CD14-positive monocyte (primary cell): ENCODE measurements at regions not wholly inside any gene's neighbourhood (a gene's known extent, or its start where the extent isn't known, plus 50 kb on each side); places are given as distances from the start of the nearest gene placed in this dataset.

ENCODE experiments used
- DNase-seq, 3 donors: peaks; one replicate each; pipeline ENCODE4 v3.0.0-alpha.2; 2011 to 2022
- H2AFZ ChIP-seq: 2 replicates; pipeline ENCODE4 v1.6.0; 2012; ENCODE audit warnings: mild to moderate bottlenecking, low read depth, low read length, inconsistent platforms; ENCODE audit not compliant: insufficient read depth, poor library complexity, severe bottlenecking
- H3K27ac ChIP-seq, 2 donors: 1 replicate in 1 of 2; 2 replicates in 1 of 2; pipeline ENCODE4 v1.5.1; 2012 to 2013; ENCODE audit warnings: low read length in 2 of 2, control low read depth in 1 of 2, inconsistent platforms in 1 of 2, low read depth in 1 of 2, mild to moderate bottlenecking in 1 of 2
- H3K27me3 ChIP-seq, 2 donors: one replicate each; pipeline versions ENCODE4 v1.6.0 to v1.6.1; 2011 to 2013; ENCODE audit warnings: low read length in 2 of 2; ENCODE audit not compliant: control insufficient read depth in 2 of 2, insufficient read depth in 2 of 2
- H3K36me3 ChIP-seq, 2 donors: replicated peaks in 1 of 2; 1 replicate in 1 of 2; 2 replicates in 1 of 2; pipeline versions ENCODE4 v1.5.1 to v1.6.1; 2012 to 2013; ENCODE audit warnings: low read length in 2 of 2, control low read depth in 1 of 2, inconsistent platforms in 1 of 2, mild to moderate bottlenecking in 1 of 2; ENCODE audit not compliant: insufficient read depth in 2 of 2, control insufficient read depth in 1 of 2
- H3K4me1 ChIP-seq, 2 donors: 1 replicate in 1 of 2; 2 replicates in 1 of 2; pipeline versions ENCODE4 v1.5.1 to v1.6.1; 2012 to 2013; ENCODE audit warnings: low read length in 2 of 2, control low read depth in 1 of 2, inconsistent platforms in 1 of 2, mild to moderate bottlenecking in 1 of 2, moderate library complexity in 1 of 2; ENCODE audit not compliant: insufficient read depth in 2 of 2, control insufficient read depth in 1 of 2
- H3K4me2 ChIP-seq: replicated peaks from 2 replicates; pipeline ENCODE3; 2012; ENCODE audit warnings: low read length, moderate library complexity, mild to moderate bottlenecking; ENCODE audit not compliant: poor library complexity, severe bottlenecking; ENCODE audit errors: extremely low read depth
- H3K4me3 ChIP-seq, 3 experiments: fragments of 200-600 bp in 1 of 3; sonication (generic) in 1 of 3; replicated peaks in 1 of 3; 1 replicate in 2 of 3; 2 replicates in 1 of 3; pipeline ENCODE4 v1.5.1; 2011 to 2013; ENCODE audit warnings: low read length in 3 of 3, mild to moderate bottlenecking in 3 of 3, control low read depth in 2 of 3, low read depth in 2 of 3, inconsistent platforms in 1 of 3, moderate library complexity in 1 of 3
- H3K79me2 ChIP-seq: 2 replicates; pipeline ENCODE4 v1.6.0; 2012; ENCODE audit warnings: mild to moderate bottlenecking, control low read depth, inconsistent platforms, low read length, moderate library complexity; ENCODE audit not compliant: insufficient read depth
- H3K9ac ChIP-seq: 2 replicates; pipeline ENCODE4 v1.6.0; 2017; ENCODE audit warnings: low read length, mild to moderate bottlenecking; ENCODE audit not compliant: insufficient read depth, poor library complexity, severe bottlenecking
- H3K9me3 ChIP-seq, 2 donors: replicated peaks in 1 of 2; 1 replicate in 1 of 2; 2 replicates in 1 of 2; pipeline versions ENCODE4 v1.5.1 to v1.6.1; 2012 to 2013; ENCODE audit warnings: low read length in 2 of 2, control low read depth in 1 of 2; ENCODE audit not compliant: control insufficient read depth in 1 of 2, insufficient read depth in 1 of 2
- H4K20me1 ChIP-seq: 2 replicates; pipeline ENCODE4 v1.6.0; 2012; ENCODE audit warnings: mild to moderate bottlenecking, low read length, control low read depth, moderate library complexity; ENCODE audit not compliant: insufficient read depth
- H3K27ac Mint-ChIP-seq, 7 donors: one replicate each; pipeline ENCODE4 v1.8.0; 2020; ENCODE audit warnings: mild to moderate bottlenecking in 7 of 7, mixed read lengths in 7 of 7, moderate library complexity in 6 of 7, inconsistent platforms in 2 of 7
- H3K27me3 Mint-ChIP-seq, 3 donors: one replicate each; pipeline ENCODE4 v1.8.0; 2021 to 2022; ENCODE audit warnings: low read depth in 3 of 3, mild to moderate bottlenecking in 3 of 3, mixed read lengths in 3 of 3, moderate library complexity in 3 of 3, inconsistent platforms in 1 of 3
- H3K36me3 Mint-ChIP-seq, 2 donors: one replicate each; pipeline ENCODE4 v1.8.0; 2020; ENCODE audit warnings: mixed read lengths in 2 of 2, inconsistent platforms in 1 of 2, mild to moderate bottlenecking in 1 of 2
- H3K4me1 Mint-ChIP-seq: one replicate; pipeline ENCODE4 v1.8.0; 2020; ENCODE audit warnings: mild to moderate bottlenecking, mixed read lengths
- H3K4me3 Mint-ChIP-seq, 2 donors: one replicate each; pipeline ENCODE4 v1.8.0; 2020; ENCODE audit warnings: mild to moderate bottlenecking in 2 of 2, mixed read lengths in 2 of 2, moderate library complexity in 1 of 2
- H3K9me3 Mint-ChIP-seq, 7 donors: one replicate each; pipeline ENCODE4 v1.8.0; 2020 to 2022; ENCODE audit warnings: mixed read lengths in 7 of 7, mild to moderate bottlenecking in 6 of 7, moderate library complexity in 6 of 7, inconsistent platforms in 2 of 7
- CTCF ChIP-seq: fragments of 200-600 bp; IDR thresholded peaks from one replicate; pipeline ENCODE4 v1.8.0; 2022; ENCODE audit warnings: antibody characterized with exemption, mild to moderate bottlenecking
- WGBS: methylation state at CpG from one replicate; pipeline ENCODE4 v1.1.5; 2013; ENCODE audit warnings: missing lambda C conversion rate; ENCODE audit not compliant: insufficient coverage; 5-methylcytosine and 5-hydroxymethylcytosine counted together
- intact Hi-C, 2 donors: fragments of 100-400 bp; cut with micrococcal nuclease; formaldehyde crosslinking; loops; one replicate each; pipeline versions ENCODE4 v1.15.0 to v1.15.1; 2023

- Mint-ChIP-seq H3K9me3 (peaks cover 6 to 20% (median 15%) of the 10 kb centered on the region in 7 donors), H3K4me1 (no peaks in the 10 kb centered on the region), H3K36me3 (no peaks in the 10 kb centered on the region), H3K4me3 (no peak overlapping the region), H3K27me3 (no peaks in the 10 kb centered on the region), H3K27ac (no peak overlapping the region)
- intact Hi-C loops = no loop called here
- DNase-seq = no peak
- no peak overlapping the region for H2AFZ ChIP-seq
- no peak overlapping the region for H3K9ac ChIP-seq
- no peak overlapping the region for H3K4me2 ChIP-seq
- H3K27ac ChIP-seq = no peak overlapping the region
- no peaks in the 10 kb centered on the region for H3K27me3 ChIP-seq
- TF ChIP-seq CTCF = no peak
- 100% methylated on average over 1 of the region's 2 CpGs for WGBS
- H3K79me2 ChIP-seq = no peaks in the 10 kb centered on the region
- no peak overlapping the region for H3K4me3 ChIP-seq
- peaks cover 21 to 37% of the 10 kb centered on the region in 2 donors for H3K9me3 ChIP-seq
- no peaks in the 10 kb centered on the region for H4K20me1 ChIP-seq
- H3K36me3 ChIP-seq = no peaks in the 10 kb centered on the region
- no peaks in the 10 kb centered on the region for H3K4me1 ChIP-seq
Measured at GRCh38 chr4:126895988-126896570, 736.7 kb upstream of the INTU start.

- no peaks in the 10 kb centered on the region for H3K27me3 Mint-ChIP-seq
- WGBS = 79% methylated on average over 3 of the region's 3 CpGs
- Histone ChIP-seq H3K4me1 (no peaks in the 10 kb centered on the region), H3K4me3 (no peak overlapping the region), H3K4me2 (no peak overlapping the region), H3K36me3 (no peaks in the 10 kb centered on the region), H2AFZ (no peak overlapping the region), H3K79me2 (no peaks in the 10 kb centered on the region), H3K27me3 (no peaks in the 10 kb centered on the region), H3K9ac (no peak overlapping the region), H4K20me1 (no peaks in the 10 kb centered on the region), H3K9me3 (peaks cover 21 to 38% of the 10 kb centered on the region in 2 donors), H3K27ac (no peak overlapping the region)
- no peak overlapping the region for H3K4me3 Mint-ChIP-seq
- no peaks in the 10 kb centered on the region for H3K4me1 Mint-ChIP-seq
- no peaks in the 10 kb centered on the region for H3K36me3 Mint-ChIP-seq
- TF ChIP-seq CTCF = no peak
- peaks cover 6 to 19% (median 16%) of the 10 kb centered on the region in 7 donors for H3K9me3 Mint-ChIP-seq
- no peak for DNase-seq
- intact Hi-C loops = no loop called here
- no peak overlapping the region for H3K27ac Mint-ChIP-seq
Measured at GRCh38 chr4:126897038-126897437, 735.7 kb upstream of the INTU start.
